ENCODE measurements at regions not wholly inside any gene's neighbourhood (a gene's known extent, or its start where the extent isn't known, plus 50 kb on each side); places are given as distances from the start of the nearest gene placed in this dataset.

GRCh38 chr12:59839514-59839913 lies 243.7 kb downstream of the SLC16A7 start:
- Mint-ChIP-seq H3K36me3 (ENCODE audit: low read depth) (no peaks in the 10 kb centered on the region), H3K27me3 (peaks cover 21% of the 10 kb centered on the region)

GRCh38 chr12:59843260-59843843 lies 247.5 kb downstream of the SLC16A7 start:
- H3K27me3 Mint-ChIP-seq: peaks cover 24% of the 10 kb centered on the region

More at GRCh38 chr12:59839514-59839913, 243.7 kb downstream of the SLC16A7 start:
- no peaks in the 10 kb centered on the region for H3K9me3 Mint-ChIP-seq
- H3K4me3 Mint-ChIP-seq: no peak overlapping the region
- H3K4me1 Mint-ChIP-seq: no peaks in the 10 kb centered on the region
- no peak overlapping the region for H3K27ac Mint-ChIP-seq
- no peak for ATAC-seq (replicated peaks)

GRCh38 chr12:59844750-59845149 lies 248.9 kb downstream of the SLC16A7 start:
- Mint-ChIP-seq H3K27me3 (peaks cover 20% of the 10 kb centered on the region), H3K36me3 (ENCODE audit: low read depth) (no peaks in the 10 kb centered on the region), H3K9me3 (no peaks in the 10 kb centered on the region), H3K27ac (no peak overlapping the region), H3K4me3 (no peak overlapping the region), H3K4me1 (no peaks in the 10 kb centered on the region)
- ATAC-seq (replicated peaks): no peak

More at GRCh38 chr12:59843260-59843843, 247.5 kb downstream of the SLC16A7 start:
- no peak for ATAC-seq (replicated peaks)
- H3K4me3 Mint-ChIP-seq: no peak overlapping the region
- no peaks in the 10 kb centered on the region for H3K9me3 Mint-ChIP-seq
- no peak overlapping the region for H3K27ac Mint-ChIP-seq
- no peaks in the 10 kb centered on the region for H3K4me1 Mint-ChIP-seq
- no peaks in the 10 kb centered on the region for H3K36me3 Mint-ChIP-seq (ENCODE audit: low read depth)

DNA sequence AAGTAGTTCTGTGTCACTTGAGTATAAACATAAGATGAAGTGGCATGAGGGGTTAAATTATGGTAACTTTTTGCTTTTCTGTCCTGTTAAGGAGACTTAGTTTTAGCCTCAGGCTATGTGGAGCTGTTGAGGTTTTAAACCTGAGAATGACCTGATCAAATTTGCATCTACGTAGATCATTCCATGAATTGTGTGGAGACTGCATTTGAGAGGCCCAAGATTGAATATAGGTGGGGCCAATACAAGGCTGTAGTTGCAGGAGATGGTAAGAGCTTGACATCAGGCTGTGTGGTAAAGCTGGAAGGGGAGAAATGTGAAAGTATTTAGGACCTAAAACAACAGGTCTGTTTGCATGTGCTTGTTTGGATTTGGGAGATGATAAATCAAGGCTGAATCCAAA lies 249.5 kb downstream of the SLC16A7 start:
- no peak for ATAC-seq (replicated peaks)
- no peak overlapping the region for H3K4me3 Mint-ChIP-seq
- H3K9me3 Mint-ChIP-seq: no peaks in the 10 kb centered on the region
- no peak overlapping the region for H3K27ac Mint-ChIP-seq
- no peaks in the 10 kb centered on the region for H3K36me3 Mint-ChIP-seq (ENCODE audit: low read depth)
- peaks cover 16% of the 10 kb centered on the region for H3K27me3 Mint-ChIP-seq
- H3K4me1 Mint-ChIP-seq: no peaks in the 10 kb centered on the region

DNA sequence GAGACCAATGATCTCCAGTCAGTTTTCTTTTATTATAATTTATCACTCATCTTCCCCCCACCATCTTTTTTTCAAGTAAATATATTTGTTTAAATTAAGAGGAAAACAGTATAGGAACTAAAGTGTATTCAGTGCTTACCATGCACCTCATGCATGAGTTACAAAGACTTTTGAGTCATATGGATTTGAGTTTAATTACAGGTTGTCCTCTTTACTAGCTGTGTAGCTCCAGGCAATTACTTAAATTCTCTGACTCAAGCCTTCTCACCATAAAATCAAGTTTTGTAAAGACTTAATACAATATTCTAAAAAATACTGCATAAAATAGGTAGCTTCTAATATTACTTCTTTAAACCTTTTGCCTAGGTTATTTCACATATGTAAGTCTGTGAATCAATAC lies 251.3 kb downstream of the SLC16A7 start:
- no peak overlapping the region for H3K27ac Mint-ChIP-seq
- no peaks in the 10 kb centered on the region for H3K36me3 Mint-ChIP-seq (ENCODE audit: low read depth)
- no peaks in the 10 kb centered on the region for H3K9me3 Mint-ChIP-seq
- no peak for ATAC-seq (replicated peaks)
- H3K27me3 Mint-ChIP-seq: peaks cover 10% of the 10 kb centered on the region
- H3K4me1 Mint-ChIP-seq: no peaks in the 10 kb centered on the region
- H3K4me3 Mint-ChIP-seq: no peak overlapping the region

DNA sequence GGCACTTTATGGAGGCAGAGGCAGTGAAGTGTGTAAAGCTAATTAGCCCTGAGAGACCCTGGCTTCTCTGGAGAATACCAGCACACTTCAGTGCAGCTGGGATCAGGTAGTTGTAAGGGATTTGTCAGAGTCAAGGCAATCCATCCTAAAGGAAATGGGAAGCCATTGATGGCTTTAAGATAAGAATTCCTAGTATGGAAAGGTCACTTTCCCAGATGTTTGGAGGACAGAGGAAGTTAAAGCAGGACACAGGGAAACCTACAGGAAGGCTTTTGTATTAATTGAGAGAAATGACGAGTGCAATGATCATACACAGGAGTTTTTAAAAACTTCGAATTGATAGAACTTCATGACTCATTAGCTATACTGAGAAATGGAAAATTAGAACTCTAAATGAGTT lies 254.4 kb downstream of the SLC16A7 start:
- no peak overlapping the region for H3K27ac Mint-ChIP-seq
- no peak for ATAC-seq (replicated peaks)
- no peak overlapping the region for H3K4me3 Mint-ChIP-seq
- no peaks in the 10 kb centered on the region for H3K36me3 Mint-ChIP-seq (ENCODE audit: low read depth)
- peaks cover 1% of the 10 kb centered on the region for H3K27me3 Mint-ChIP-seq
- no peaks in the 10 kb centered on the region for H3K4me1 Mint-ChIP-seq
- H3K9me3 Mint-ChIP-seq: no peaks in the 10 kb centered on the region

DNA sequence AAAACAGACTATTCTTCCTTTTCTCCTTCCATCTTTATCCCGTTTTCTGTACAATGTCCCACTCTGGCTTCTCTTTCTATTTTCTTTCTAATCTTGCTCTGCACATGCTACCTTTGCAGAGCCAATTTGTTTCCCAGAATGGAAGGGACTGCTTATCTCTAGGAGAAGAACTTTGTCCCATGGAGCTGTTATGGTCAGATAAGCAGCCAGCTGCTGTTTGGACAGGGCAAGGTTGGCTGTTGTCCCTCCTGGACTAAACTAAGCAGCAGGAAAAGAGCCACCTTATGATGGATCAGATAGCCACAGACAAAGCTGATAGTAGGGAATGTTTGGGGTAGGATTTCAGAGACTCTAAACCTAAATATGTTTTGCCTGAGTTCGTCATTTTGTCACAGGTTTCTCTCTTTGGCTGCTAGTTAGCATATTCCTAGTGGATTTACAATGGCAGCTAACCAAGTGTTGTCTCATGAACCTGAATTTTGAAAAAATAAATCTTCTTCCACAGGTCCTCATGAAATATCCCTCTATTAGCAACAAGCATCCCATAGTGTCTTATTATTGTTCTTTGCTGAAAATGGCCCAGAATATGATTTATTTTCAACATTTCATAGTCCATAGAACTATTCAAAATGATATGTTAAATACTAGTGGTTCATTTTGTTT lies 262.8 kb downstream of the SLC16A7 start:
- no peak overlapping the region for H3K4me3 Mint-ChIP-seq
- H3K4me1 Mint-ChIP-seq: no peaks in the 10 kb centered on the region
- no peak for ATAC-seq (replicated peaks)
- H3K27me3 Mint-ChIP-seq: peaks cover 16% of the 10 kb centered on the region
- no peak overlapping the region for H3K27ac Mint-ChIP-seq
- peaks cover 10% of the 10 kb centered on the region for H3K9me3 Mint-ChIP-seq
- no peaks in the 10 kb centered on the region for H3K36me3 Mint-ChIP-seq (ENCODE audit: low read depth)

DNA sequence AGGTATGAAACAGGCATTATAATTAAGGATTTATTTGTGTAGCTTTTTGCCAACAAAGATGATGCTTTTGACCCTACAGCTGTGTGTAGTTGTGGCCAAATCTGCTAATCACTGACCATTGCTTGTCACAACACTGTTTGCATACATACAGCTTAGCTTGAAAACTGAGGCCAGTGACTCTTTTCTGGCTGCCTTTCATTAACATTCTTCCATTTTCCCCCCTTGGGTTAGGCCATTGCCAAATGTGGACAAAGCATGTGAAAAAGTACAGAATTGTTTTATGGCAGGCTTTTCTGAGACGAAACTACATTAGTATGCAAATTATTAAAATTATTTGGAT lies 263.3 kb downstream of the SLC16A7 start:
- ATAC-seq (replicated peaks): no peak
- H3K4me1 Mint-ChIP-seq: no peaks in the 10 kb centered on the region

DNA sequence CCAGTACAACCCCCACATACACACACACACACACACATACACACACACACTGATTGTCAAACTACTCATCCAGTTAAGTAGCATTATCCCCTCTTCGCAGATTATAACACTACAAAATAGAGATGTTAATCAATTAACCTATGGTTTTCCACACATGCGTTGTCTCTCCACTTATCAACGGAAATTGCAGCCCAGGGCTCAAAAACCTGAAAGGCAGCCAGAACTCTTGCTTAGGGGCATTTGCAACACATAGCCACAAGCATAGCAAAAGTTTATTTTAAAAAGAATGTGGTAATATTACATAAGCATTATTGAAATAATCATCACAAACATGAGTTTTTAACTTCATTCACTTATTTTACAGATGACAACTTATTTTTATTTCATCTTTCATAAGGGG lies 265.8 kb downstream of the SLC16A7 start:
- H3K36me3 Mint-ChIP-seq (ENCODE audit: low read depth): no peaks in the 10 kb centered on the region
- H3K27me3 Mint-ChIP-seq: peaks cover 17% of the 10 kb centered on the region
- no peak for ATAC-seq (replicated peaks)
- no peaks in the 10 kb centered on the region for H3K4me1 Mint-ChIP-seq
- peaks cover 10% of the 10 kb centered on the region for H3K9me3 Mint-ChIP-seq
- H3K27ac Mint-ChIP-seq: no peak overlapping the region
- H3K4me3 Mint-ChIP-seq: no peak overlapping the region

More for the DNA sequence above, 263.3 kb downstream of the SLC16A7 start:
- Mint-ChIP-seq H3K36me3 (ENCODE audit: low read depth) (no peaks in the 10 kb centered on the region), H3K27ac (no peak overlapping the region), H3K9me3 (peaks cover 10% of the 10 kb centered on the region), H3K27me3 (peaks cover 16% of the 10 kb centered on the region), H3K4me3 (no peak overlapping the region)

- H3K27me3 Mint-ChIP-seq: peaks cover 15% of the 10 kb centered on the region
- no peak overlapping the region for H3K4me3 Mint-ChIP-seq
- H3K4me1 Mint-ChIP-seq: no peaks in the 10 kb centered on the region
- H3K9me3 Mint-ChIP-seq: no peaks in the 10 kb centered on the region
- H3K36me3 Mint-ChIP-seq (ENCODE audit: low read depth): no peaks in the 10 kb centered on the region
- no peak overlapping the region for H3K27ac Mint-ChIP-seq
- ATAC-seq (replicated peaks): no peak
These were observed 271.2 kb downstream of the SLC16A7 start for GRCh38 chr12:59867055-59867454.

DNA sequence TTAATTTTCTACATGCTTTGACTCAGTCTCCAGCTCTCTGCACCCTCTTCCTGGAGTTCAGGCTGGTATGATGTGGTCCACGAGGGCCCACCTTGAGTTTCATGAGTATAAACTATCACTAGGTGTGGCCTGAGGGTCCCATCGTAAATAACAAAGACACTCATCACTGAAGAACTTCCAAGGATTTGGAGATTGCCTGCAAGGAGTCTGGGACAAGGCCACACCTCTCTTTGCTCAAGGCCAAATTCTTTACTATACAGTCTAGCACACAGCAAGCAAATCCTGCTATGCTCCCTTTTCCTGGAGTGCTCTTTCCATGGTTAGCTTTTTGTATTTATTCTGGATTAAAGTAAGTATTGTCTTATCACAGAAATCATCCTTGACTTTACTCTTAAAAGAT lies 271.9 kb downstream of the SLC16A7 start:
- Mint-ChIP-seq H3K36me3 (ENCODE audit: low read depth) (no peaks in the 10 kb centered on the region), H3K27ac (no peak overlapping the region), H3K4me3 (no peak overlapping the region), H3K9me3 (no peaks in the 10 kb centered on the region), H3K4me1 (no peaks in the 10 kb centered on the region), H3K27me3 (peaks cover 10% of the 10 kb centered on the region)
- ATAC-seq (replicated peaks): no peak

- Mint-ChIP-seq H3K9me3 (no peaks in the 10 kb centered on the region), H3K27me3 (peaks cover 4% of the 10 kb centered on the region), H3K27ac (no peak overlapping the region), H3K36me3 (ENCODE audit: low read depth) (no peaks in the 10 kb centered on the region), H3K4me3 (no peak overlapping the region), H3K4me1 (no peaks in the 10 kb centered on the region)
- ATAC-seq (replicated peaks): no peak
These were observed 275.9 kb downstream of the SLC16A7 start for GRCh38 chr12:59871779-59872178.

DNA sequence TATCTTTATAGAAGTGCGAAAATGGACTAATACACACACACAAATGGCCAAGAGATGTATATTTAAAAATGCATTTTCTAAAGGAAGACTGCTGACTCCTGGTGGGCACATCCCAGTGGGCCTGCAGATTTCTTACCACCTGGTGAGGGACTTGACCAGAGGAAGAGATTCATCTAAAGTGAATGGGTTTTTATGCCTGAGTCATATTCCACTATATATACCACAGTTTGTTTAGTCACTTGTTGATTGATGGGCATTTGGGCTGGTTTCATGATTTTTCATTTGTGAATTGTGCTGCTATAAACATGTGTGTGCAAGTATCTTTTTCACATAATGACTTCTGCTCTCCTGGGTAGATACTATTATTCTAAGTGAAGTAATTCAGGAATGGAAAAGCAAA lies 277.3 kb downstream of the SLC16A7 start:
- ATAC-seq (replicated peaks): no peak
- Mint-ChIP-seq H3K27ac (no peak overlapping the region), H3K4me1 (no peaks in the 10 kb centered on the region), H3K27me3 (peaks cover 7% of the 10 kb centered on the region), H3K4me3 (no peak overlapping the region), H3K36me3 (ENCODE audit: low read depth) (no peaks in the 10 kb centered on the region), H3K9me3 (no peaks in the 10 kb centered on the region)

DNA sequence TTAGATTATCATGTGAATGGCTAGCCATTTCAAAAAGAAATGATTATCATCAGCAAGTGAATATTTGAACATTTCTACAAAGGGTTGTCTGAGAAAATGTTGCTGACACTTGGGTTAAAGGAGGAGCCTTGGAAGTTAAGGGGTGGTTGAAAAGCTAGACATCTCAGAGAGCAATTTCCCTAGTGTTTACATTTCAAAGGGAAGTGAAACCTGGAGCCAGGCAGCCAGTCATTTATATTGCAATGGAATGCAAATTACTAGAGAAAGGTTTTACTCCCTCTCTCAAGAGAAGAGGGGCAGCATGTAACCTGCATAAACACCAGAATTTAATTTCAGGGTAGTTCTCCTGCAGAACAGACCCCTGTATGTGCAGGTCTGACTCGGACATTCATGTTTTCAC lies 279.0 kb downstream of the SLC16A7 start:
- no peak for ATAC-seq (replicated peaks)
- no peaks in the 10 kb centered on the region for H3K36me3 Mint-ChIP-seq (ENCODE audit: low read depth)
- H3K4me1 Mint-ChIP-seq: no peaks in the 10 kb centered on the region
- H3K27me3 Mint-ChIP-seq: peaks cover 7% of the 10 kb centered on the region
- H3K27ac Mint-ChIP-seq: no peak overlapping the region
- no peak overlapping the region for H3K4me3 Mint-ChIP-seq
- H3K9me3 Mint-ChIP-seq: no peaks in the 10 kb centered on the region

DNA sequence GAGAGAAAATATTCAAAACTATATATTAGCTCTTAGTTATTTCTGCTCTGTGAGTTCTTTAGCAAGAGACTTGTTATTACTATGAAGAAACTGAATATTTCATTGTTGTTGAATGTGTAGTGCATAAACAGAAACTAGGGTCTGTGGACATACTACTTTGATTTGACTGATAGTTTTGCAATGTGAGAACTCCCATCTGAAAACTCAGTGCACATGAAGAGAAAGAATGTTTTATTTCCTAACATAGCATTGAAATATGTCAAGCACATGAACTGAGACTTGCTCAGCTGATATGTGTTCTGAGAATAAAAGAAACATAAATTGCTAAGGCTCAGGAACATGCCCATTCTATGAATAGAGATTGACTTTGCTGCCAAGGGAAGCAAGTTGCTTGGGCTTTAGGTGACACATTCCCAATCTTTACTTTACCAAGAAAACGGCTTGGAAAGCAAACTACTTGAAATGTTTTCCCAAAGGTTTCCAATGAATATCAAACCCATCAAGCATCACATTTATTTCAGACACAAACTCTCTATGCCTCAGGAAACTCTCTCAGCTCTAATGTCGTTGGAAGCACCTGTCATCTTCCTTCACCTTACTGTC lies 290.4 kb downstream of the SLC16A7 start:
- H3K27ac Mint-ChIP-seq: no peak overlapping the region
- peaks cover 2% of the 10 kb centered on the region for H3K27me3 Mint-ChIP-seq
- no peak for ATAC-seq (replicated peaks)
- no peaks in the 10 kb centered on the region for H3K9me3 Mint-ChIP-seq
- no peaks in the 10 kb centered on the region for H3K36me3 Mint-ChIP-seq (ENCODE audit: low read depth)
- no peaks in the 10 kb centered on the region for H3K4me1 Mint-ChIP-seq
- no peak overlapping the region for H3K4me3 Mint-ChIP-seq

All from activated T-helper 17 cell treated with anti-CD3 and anti-CD28 coated beads, Interleukin-2, amount 50 U/mL, for 72 hours (primary cell).